CD4-positive, alpha-beta T cell (primary cell): ENCODE measurements at regions not wholly inside any gene's neighbourhood (a gene's known extent, or its start where the extent isn't known, plus 50 kb on each side); places are given as distances from the start of the nearest gene placed in this dataset.

Experiments
- ATAC-seq: fragments of 200-7000 bp; cut with Tn5 transposase; one replicate; pipeline ENCODE4 v1.10.0; 2022; ENCODE audit warnings: mild to moderate bottlenecking; ENCODE audit not compliant: poor library complexity
- CTCF ChIA-PET: fragments of 350-600 bp; sonication (Branson Sonifier 250); formaldehyde crosslinking; loops from one replicate; lab custom pipeline; 2021; ENCODE audit warnings: antibody characterized with exemption, inconsistent platforms; lab: Charles Lee
- POLR2A ChIA-PET: fragments of 350-600 bp; sonication (Branson Sonifier 250); formaldehyde crosslinking; loops from one replicate; lab custom pipeline; 2021; ENCODE audit warnings: antibody characterized with exemption, inconsistent platforms; lab: Charles Lee
- DNase-seq, 14 experiments: peaks; one replicate each; pipeline ENCODE4 v3.0.0-alpha.2; 2013 to 2020; ENCODE audit warnings: mixed read lengths in 2 of 14
- H3K27ac ChIP-seq, 2 donors: one replicate each; pipeline versions ENCODE4 v1.5.1 to v1.7.0; 2013; ENCODE audit warnings: low read length in 2 of 2, low read depth in 1 of 2, mild to moderate bottlenecking in 1 of 2
- H3K27me3 ChIP-seq, 2 experiments: 1 replicate in 1 of 2; 2 replicates in 1 of 2; pipeline versions ENCODE4 v1.6.1 to v1.7.0; 2013; ENCODE audit warnings: low read length in 2 of 2, control low read depth in 1 of 2, mild to moderate bottlenecking in 1 of 2, moderate library complexity in 1 of 2; ENCODE audit not compliant: insufficient read depth in 2 of 2, control insufficient read depth in 1 of 2
- H3K36me3 ChIP-seq: one replicate; pipeline ENCODE4 v1.6.1; 2013; ENCODE audit warnings: low read length, control low read depth; ENCODE audit not compliant: insufficient read depth
- H3K4me1 ChIP-seq: one replicate; pipeline ENCODE4 v1.6.1; 2013; ENCODE audit warnings: low read length, control low read depth; ENCODE audit not compliant: insufficient read depth
- H3K4me3 ChIP-seq: one replicate; pipeline ENCODE4 v1.5.1; 2013; ENCODE audit warnings: mild to moderate bottlenecking, low read length, moderate library complexity
- H3K9me3 ChIP-seq, 2 experiments: 1 replicate in 1 of 2; 2 replicates in 1 of 2; pipeline versions ENCODE4 v1.6.1 to v1.7.0; 2013; ENCODE audit warnings: low read length in 2 of 2, mild to moderate bottlenecking in 2 of 2, control low read depth in 1 of 2, moderate library complexity in 1 of 2; ENCODE audit not compliant: control insufficient read depth in 1 of 2, insufficient read depth in 1 of 2
- H3K27ac Mint-ChIP-seq: one replicate; pipeline ENCODE4 v1.8.0; 2020; ENCODE audit warnings: mixed read lengths
- H3K27me3 Mint-ChIP-seq: one replicate; pipeline ENCODE4 v1.8.0; 2021; ENCODE audit warnings: mixed read lengths
- H3K36me3 Mint-ChIP-seq: one replicate; pipeline ENCODE4 v1.8.0; 2021; ENCODE audit warnings: low read depth, mixed read lengths
- H3K4me1 Mint-ChIP-seq: one replicate; pipeline ENCODE4 v1.8.0; 2021; ENCODE audit warnings: low read depth, mixed read lengths
- H3K4me3 Mint-ChIP-seq: one replicate; pipeline ENCODE4 v1.8.0; 2020; ENCODE audit warnings: mild to moderate bottlenecking, mixed read lengths
- H3K9me3 Mint-ChIP-seq: one replicate; pipeline ENCODE4 v1.8.0; 2020; ENCODE audit warnings: mixed read lengths
- intact Hi-C, 2 experiments: fragments of 100-400 bp; cut with DNase I in 1 of 2; cut with micrococcal nuclease in 1 of 2; formaldehyde crosslinking; loops; one replicate each; pipeline versions ENCODE4 v1.15.1 to v1.9.0; 2023 to 2025; cut with DNase I, micrococcal nuclease
- TF ChIP-seq, protein P1 (sequence below): fragments of 200-600 bp; IDR thresholded peaks from one replicate; pipeline ENCODE4 v1.8.0; 2022; ENCODE audit warnings: antibody characterized with exemption, mild to moderate bottlenecking

DNA sequence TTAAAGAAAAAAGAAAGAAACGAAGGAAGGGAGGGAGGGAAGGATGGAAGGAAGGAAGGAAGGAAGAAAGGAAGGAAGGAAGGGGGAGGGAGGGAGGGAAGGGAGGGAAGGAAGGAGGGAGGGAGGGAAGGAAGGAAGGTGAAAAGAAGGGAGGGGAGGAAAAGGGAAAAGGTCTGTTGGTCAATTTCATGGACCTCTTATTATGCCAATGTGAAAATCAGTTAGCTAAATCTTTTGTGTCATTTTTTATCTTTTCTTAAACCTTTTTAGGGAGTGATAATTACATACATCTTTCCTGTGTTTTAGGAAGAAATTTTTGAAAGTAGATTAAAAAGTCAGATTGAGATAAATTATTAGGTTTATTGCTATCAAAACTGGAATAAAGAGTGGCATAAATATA is 670.2 kb upstream of the CITED2 start:
- H3K36me3 Mint-ChIP-seq, result no peaks in the 10 kb centered on the region
- H3K27ac Mint-ChIP-seq, result no peak overlapping the region
- CTCF ChIA-PET, result no interaction called here
- Histone ChIP-seq H3K27ac (no peak overlapping the region), H3K9me3 (no peaks in the 10 kb centered on the region), H3K27me3 (no peaks in the 10 kb centered on the region), H3K4me3 (no peak overlapping the region), H3K36me3 (no peaks in the 10 kb centered on the region), H3K4me1 (no peaks in the 10 kb centered on the region)
- H3K4me1 Mint-ChIP-seq, result no peaks in the 10 kb centered on the region
- no peak for DNase-seq
- TF ChIP-seq, protein P1, sequence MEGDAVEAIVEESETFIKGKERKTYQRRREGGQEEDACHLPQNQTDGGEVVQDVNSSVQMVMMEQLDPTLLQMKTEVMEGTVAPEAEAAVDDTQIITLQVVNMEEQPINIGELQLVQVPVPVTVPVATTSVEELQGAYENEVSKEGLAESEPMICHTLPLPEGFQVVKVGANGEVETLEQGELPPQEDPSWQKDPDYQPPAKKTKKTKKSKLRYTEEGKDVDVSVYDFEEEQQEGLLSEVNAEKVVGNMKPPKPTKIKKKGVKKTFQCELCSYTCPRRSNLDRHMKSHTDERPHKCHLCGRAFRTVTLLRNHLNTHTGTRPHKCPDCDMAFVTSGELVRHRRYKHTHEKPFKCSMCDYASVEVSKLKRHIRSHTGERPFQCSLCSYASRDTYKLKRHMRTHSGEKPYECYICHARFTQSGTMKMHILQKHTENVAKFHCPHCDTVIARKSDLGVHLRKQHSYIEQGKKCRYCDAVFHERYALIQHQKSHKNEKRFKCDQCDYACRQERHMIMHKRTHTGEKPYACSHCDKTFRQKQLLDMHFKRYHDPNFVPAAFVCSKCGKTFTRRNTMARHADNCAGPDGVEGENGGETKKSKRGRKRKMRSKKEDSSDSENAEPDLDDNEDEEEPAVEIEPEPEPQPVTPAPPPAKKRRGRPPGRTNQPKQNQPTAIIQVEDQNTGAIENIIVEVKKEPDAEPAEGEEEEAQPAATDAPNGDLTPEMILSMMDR, result no peak
- H3K9me3 Mint-ChIP-seq, result no peaks in the 10 kb centered on the region
- no peak for ATAC-seq
- intact Hi-C loops, result no loop called here
- POLR2A ChIA-PET, result no interaction called here
- peaks cover 8% of the 10 kb centered on the region for H3K27me3 Mint-ChIP-seq
- H3K4me3 Mint-ChIP-seq, result no peak overlapping the region

DNA sequence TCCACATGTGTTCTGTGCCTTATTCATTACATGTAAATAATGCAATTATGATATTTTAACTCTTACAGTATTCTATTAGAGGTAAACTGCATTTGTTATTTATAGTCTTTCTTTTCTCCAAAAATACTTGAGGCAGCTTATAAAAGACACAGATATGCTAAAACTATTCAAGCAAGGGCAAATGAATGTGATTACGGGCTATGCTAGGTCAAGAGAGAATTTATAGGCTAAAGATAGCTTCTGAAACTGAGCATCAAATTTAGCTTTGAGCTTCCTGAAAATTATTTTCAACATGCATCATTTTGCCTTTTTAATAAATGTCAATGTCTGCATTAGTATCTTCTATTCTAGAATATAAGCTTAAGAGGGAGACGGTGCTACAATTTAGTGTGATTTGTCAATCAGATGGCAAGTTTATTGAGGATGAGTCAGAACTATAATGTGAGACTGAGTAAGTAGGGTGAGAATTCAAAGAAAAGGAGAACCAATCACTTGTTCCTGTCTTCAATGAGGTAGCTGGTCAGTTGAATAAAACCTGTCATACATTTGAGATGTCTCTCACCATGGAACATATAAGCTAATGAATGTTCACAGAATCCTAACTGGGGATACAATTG is 669.4 kb upstream of the CITED2 start:
- ATAC-seq (no peak), DNase-seq (peak in 2 of 14 experiments; percentile 22 to 52)
- no peaks in the 10 kb centered on the region for H3K4me1 Mint-ChIP-seq
- intact Hi-C loops, result no loop called here
- TF ChIP-seq, protein P1, result no peak
- ChIA-PET CTCF (no interaction called here), POLR2A (no interaction called here)
- Histone ChIP-seq H3K27ac (no peak overlapping the region), H3K4me1 (no peaks in the 10 kb centered on the region), H3K4me3 (no peak overlapping the region), H3K36me3 (no peaks in the 10 kb centered on the region), H3K9me3 (no peaks in the 10 kb centered on the region), H3K27me3 (no peaks in the 10 kb centered on the region)
- H3K4me3 Mint-ChIP-seq, result no peak overlapping the region
- H3K27me3 Mint-ChIP-seq, result no peaks in the 10 kb centered on the region
- H3K9me3 Mint-ChIP-seq, result no peaks in the 10 kb centered on the region
- no peak overlapping the region for H3K27ac Mint-ChIP-seq
- H3K36me3 Mint-ChIP-seq, result no peaks in the 10 kb centered on the region

DNA sequence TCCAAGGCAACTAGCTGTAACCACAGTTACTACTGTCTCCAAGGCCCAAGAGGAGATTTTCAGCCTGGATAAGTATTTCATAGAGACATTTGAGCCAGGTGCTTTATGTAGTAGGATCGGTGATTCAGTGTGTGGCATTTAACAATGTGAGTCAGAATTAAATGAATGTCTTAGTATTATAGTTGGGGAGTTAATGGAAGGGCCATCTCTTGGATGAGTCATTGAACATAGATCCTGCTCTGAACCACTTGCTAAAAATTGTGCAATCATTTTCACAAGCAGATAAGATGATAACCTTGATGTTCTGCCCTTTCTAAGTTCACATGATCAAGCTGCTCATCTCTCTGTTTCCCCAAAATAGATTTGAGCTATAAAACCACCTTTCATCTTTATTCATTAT is 668.9 kb upstream of the CITED2 start:
- H3K27me3 Mint-ChIP-seq, result no peaks in the 10 kb centered on the region
- ATAC-seq, result no peak

More for the DNA sequence above, 668.9 kb upstream of the CITED2 start:
- Histone ChIP-seq H3K27ac (no peak overlapping the region), H3K27me3 (no peaks in the 10 kb centered on the region), H3K4me3 (no peak overlapping the region), H3K9me3 (no peaks in the 10 kb centered on the region), H3K4me1 (no peaks in the 10 kb centered on the region), H3K36me3 (no peaks in the 10 kb centered on the region)
- Mint-ChIP-seq H3K4me1 (no peaks in the 10 kb centered on the region), H3K27ac (no peak overlapping the region), H3K4me3 (no peak overlapping the region), H3K36me3 (no peaks in the 10 kb centered on the region), H3K9me3 (no peaks in the 10 kb centered on the region)
- intact Hi-C loops, result no loop called here
- ChIA-PET POLR2A (no interaction called here), CTCF (no interaction called here)
- TF ChIP-seq, protein P1, result no peak
- DNase-seq, result peak in 2 of 14 experiments; percentile 29 to 53
